NCI-H748 (cell line): ENCODE measurements at regions not wholly inside any gene's neighbourhood (a gene's known extent, or its start where the extent isn't known, plus 50 kb on each side); places are given as distances from the start of the nearest gene placed in this dataset.
A peak's percentile ranks its signal among the peaks of the same experiment; 100 is the strongest.

Experiments
- DNase-seq: peaks from one replicate; lab custom pipeline; 2025; ENCODE audit not compliant: unreplicated experiment; lab: John Stamatoyannopoulos, UW

DNA sequence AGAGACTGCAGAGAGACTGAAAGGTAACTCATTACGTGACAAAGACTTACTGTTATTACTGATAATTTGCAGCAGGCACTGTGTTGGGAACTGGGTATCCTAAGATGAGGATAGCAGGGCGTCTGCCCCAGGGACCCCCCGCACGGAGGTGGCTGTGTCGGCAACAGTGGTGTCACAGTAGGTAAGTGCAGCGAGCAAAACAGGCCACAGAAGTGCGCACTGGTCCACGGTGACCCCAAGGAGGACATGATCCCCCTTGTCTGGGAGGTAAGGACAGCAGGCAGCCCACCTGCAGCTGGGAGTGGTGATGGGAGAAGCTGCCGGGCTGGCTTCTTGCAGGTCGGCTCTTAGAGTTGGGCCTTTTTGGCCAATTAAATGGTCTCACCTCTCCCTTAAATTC lies 82.9 kb downstream of the FAM43A start:
- DNase-seq: no peak

- DNase-seq: peak; percentile 95
Measured at GRCh38 chr3:194769020-194769643, 83.4 kb downstream of the FAM43A start.

DNA sequence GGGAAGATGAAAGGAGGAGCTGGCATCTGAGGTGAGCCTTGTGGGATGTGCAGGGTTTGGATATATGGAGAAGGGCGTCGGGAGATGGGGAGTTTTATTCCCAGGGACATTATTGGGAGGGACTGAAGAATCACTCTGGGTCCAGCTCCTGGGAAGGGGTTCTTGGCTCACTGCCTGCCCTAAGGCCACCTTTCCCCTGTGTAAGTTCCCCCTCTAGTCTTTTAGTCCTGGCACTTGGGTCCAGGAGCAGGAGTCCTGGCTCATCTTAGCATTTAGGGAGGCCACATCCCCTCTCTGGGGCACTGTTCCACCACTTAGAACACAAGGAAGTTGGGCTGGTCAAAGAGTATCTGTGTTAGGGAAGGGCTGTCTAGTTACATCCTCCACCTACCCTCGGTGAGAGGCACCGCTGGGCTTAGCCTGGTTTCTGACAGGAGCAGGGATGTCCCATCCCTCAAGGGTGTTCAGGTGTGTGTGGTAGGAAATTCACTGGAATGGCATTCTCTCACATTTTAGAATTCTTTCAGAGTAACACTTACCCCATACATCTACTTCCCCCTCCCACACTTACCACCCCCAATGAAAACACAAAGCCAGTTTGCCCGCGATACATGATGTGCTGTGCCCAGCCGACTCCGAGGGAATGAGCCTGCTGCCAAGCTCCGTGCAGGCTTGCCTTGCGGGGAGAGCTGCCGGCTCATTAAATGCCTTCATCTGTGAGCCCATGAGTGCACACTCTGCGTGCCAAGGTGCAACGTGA lies 86.7 kb downstream of the FAM43A start:
- DNase-seq: no peak

GRCh38 chr3:194773216-194773615 lies 87.5 kb downstream of the FAM43A start:
- DNase-seq: peak; percentile 39

DNA sequence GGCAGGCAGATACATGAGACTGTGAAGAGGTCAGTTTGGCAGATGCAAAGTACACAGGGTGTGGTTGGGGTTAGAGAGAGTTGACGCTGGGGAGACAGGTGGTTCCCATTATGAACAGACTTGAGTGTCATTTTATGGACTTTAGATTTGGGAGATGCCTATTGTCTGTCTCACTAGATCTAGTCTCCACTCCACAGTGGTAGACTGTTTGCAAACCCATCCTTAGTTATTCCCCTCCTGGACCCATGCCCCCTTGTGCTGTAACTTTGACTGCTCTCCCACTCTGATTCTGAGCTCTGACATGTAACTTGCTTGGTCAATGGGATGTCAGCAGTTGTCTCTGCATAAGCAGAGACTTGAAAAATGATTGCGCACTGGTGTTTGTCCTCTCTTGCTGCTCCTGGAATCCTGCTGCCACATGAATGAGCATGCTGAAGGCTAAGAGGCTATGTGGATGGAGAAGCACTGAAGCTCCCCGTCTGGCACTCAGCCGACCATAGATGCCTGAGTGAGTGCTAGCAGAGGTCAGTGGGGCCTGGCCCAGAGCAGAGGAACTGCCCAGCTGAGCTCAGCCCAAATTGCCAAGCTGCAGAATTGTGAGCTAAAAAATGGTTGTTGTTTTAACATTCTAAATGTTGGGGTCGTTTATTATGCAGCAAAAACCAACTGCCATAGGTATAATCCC lies 88.2 kb downstream of the FAM43A start:
- DNase-seq: peak; percentile 82

DNA sequence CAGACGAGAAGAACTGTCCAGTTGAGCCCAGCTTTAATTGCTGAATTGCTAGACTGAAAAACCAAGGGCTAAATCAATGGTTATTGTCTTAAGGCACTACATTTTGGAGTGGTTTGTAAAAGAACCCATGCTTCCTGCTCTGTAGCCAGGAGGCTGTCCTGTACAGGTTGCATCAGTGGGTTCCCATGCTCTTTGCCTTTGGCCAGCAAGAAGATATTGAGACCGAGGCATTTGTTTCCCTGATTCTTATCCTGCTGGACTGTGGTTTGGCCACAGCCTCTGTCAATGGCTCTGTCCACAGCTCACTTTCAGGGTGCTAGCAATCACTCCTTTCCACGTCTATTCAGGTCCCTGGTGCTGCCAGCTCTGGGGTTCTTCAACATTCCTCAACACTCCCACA lies 89.6 kb downstream of the FAM43A start:
- no peak for DNase-seq

DNA sequence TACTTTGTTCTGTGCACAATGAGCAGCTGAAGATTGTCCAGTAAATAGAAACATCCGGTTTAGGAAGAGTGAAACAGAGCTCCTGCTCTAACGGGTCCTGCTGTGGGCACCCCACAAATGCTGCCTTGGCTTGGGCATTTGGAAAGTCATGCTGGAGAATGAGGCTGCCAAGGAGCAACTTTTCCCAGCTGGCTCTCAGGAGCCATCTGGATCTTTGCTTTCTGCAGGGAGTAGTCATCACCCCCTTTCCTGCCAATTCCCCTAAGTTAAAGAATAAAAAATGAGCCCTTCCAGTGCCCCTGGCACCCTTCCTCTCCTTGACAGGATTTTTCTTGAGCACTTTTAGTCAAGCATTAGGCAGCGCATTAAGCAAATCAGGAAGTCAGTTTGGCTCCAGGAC lies 90.0 kb downstream of the FAM43A start:
- no peak for DNase-seq

DNA sequence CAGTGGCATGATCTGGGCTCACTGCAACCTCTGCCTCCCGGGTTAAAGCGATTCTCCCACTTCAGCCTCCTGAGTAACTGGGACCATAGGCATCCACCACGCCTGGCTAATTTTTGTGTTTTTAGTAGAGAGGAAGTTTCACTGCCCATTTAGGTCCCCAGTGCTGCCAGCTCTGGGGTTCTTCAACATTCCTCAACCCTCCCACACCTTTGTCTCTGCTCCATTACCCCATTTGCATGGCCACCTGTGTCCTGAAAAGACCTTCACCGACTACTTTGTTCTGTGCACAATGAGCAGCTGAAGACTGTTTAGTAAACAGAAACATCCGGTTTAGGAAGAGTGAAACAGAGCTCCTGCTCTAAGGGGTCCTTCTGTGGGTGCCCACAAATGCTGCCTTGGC lies 92.0 kb downstream of the FAM43A start:
- DNase-seq: no peak

GRCh38 chr3:194779729-194780224 lies 94.1 kb downstream of the FAM43A start:
- no peak for DNase-seq

GRCh38 chr3:194780706-194781105 lies 95.0 kb downstream of the FAM43A start:
- no peak for DNase-seq

DNA sequence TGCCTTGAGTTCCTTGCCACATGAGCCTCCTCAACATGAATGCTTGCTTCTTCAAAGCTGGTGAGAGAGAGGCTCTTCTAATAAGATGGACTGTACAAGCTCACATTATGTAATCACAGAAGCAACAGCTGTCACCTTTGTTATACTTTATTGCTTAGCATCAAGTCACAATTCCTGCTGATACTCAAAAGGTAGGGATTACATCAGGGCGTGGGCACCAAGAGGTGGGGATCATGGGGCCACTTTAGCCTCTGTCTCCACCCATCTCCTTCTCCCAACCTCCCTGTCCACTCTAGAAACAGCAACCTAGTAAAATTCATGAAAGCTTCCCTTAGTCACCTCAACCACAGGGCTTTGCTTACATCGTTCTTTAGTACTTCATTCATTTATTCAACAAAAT lies 95.9 kb downstream of the FAM43A start:
- DNase-seq: peak; percentile 3

- no peak for DNase-seq
Measured at GRCh38 chr3:194782698-194783404, 97.2 kb downstream of the FAM43A start.

GRCh38 chr3:194784361-194784760 lies 98.7 kb downstream of the FAM43A start:
- DNase-seq: no peak

DNA sequence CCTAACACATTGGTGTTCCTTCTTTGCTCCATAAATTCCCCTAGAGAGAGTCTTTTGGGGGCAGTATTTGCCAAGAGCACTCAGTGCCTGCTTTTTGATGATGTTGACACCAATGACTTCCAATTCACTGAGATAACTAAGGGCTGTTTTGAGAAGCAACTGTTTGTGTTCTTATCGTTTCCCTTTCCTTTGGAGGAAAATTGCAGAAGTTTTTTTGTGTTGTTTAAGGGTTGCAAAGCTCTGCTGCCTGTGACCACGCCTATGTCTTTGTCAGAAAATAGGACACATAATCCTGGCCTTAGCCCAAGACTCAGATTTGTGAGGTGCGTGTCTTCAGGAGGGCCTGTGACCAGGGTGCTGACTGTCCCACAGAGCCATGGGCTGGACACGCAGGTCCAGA lies 99.6 kb downstream of the FAM43A start:
- DNase-seq: no peak

- no peak for DNase-seq
Measured at GRCh38 chr3:194787072-194787471, 101.4 kb downstream of the FAM43A start.

DNA sequence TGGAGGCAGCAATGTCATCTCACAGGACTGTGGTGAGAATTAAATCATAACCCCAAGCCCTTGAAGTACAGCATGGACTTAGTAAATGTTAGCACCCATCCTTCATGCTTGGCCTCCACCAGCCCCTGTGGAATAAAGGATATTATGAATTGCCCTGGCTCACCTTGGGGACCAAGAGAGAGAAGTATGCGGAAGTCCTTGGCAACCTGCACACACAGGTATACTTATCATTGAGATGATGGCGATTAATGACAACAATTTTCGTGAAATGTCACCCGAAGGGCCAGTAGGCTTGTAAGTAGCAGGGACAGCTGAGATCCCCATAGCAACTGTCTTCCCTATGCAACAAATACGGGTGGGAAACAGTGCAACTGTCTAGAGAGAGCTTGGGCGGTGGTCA lies 102.0 kb downstream of the FAM43A start:
- DNase-seq: no peak

DNA sequence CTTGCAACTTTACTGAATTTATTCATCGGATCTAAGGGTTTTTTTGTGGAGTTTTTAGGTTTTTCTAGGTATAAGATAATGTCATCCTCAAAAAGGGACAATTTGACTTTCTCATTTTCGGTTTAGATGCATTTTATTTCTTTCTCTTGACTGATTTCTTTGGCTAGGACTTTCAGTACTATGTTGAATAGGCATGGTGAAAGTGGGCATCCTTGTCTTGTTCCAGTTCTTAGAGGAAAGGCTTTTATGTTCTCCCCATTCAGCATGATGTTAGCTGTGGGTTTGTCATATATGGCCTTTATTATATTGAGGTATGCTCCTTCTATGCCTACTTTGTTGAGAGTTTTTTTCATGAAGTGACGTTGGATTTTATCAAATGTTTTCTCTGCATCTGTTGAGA lies 106.7 kb downstream of the FAM43A start:
- DNase-seq: no peak

- DNase-seq: no peak
Measured at GRCh38 chr3:194797555-194798250, 112.0 kb downstream of the FAM43A start.

GRCh38 chr3:194798486-194798885 lies 112.8 kb downstream of the FAM43A start:
- no peak for DNase-seq

DNA sequence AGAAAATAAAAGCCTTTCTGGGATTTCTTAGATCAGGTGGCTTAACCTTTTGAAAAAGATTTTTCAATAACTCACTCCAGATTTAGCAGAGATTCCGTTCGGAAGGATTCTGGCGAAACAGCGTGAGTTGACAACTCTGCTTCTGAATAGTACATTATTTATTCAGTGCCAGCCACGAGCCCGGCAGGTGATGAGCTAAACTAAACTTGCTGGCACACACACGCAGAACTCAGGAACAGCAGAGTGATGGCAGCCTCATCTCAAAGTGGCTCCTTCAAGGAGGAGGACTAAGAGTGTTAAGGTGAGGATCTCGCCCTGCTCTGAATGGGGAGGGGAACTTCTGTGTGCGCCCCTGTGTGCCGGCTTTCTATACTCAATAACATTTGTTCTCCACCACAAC lies 114.3 kb downstream of the FAM43A start:
- no peak for DNase-seq
